DND-41 (cell line): ENCODE measurements at regions not wholly inside any gene's neighbourhood (a gene's known extent, or its start where the extent isn't known, plus 50 kb on each side); places are given as distances from the start of the nearest gene placed in this dataset.

Source experiments
- EZH2 ChIP-seq: IDR thresholded peaks from 3 replicates; pipeline ENCODE4 v1.6.1; 2012; ENCODE audit warnings: borderline replicate concordance, low read depth, mild to moderate bottlenecking, moderate library complexity, low read length, inconsistent platforms; ENCODE audit not compliant: severe bottlenecking
- TF ChIP-seq, protein P1 (sequence below): IDR thresholded peaks from 2 replicates; pipeline ENCODE4 v1.5.1; 2012; ENCODE audit warnings: borderline replicate concordance, low read length, moderate library complexity, mild to moderate bottlenecking; ENCODE audit not compliant: poor library complexity, severe bottlenecking; ENCODE audit errors: extremely low read depth

DNA sequence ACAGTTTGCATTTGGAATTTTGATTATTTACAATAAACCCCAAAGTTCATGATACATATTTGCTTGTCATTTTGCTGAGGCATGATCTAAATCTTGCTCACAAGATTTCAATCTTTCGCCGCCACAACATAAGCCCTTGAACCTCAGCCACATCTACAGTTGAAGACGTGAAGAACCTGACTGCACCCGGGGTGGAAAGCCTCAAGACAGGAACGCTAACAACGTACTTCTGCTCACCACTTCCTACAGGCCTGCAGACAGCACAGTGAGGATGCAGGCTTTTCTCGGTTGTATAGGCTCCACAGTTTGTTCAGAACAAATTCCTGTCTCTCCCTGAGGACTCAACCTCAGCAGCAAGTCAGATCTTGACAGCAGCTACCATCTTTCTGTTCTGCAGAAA, 393.8 kb upstream of the PRKCQ start:
- no peak for TF ChIP-seq EZH2
- TF ChIP-seq, protein P1, sequence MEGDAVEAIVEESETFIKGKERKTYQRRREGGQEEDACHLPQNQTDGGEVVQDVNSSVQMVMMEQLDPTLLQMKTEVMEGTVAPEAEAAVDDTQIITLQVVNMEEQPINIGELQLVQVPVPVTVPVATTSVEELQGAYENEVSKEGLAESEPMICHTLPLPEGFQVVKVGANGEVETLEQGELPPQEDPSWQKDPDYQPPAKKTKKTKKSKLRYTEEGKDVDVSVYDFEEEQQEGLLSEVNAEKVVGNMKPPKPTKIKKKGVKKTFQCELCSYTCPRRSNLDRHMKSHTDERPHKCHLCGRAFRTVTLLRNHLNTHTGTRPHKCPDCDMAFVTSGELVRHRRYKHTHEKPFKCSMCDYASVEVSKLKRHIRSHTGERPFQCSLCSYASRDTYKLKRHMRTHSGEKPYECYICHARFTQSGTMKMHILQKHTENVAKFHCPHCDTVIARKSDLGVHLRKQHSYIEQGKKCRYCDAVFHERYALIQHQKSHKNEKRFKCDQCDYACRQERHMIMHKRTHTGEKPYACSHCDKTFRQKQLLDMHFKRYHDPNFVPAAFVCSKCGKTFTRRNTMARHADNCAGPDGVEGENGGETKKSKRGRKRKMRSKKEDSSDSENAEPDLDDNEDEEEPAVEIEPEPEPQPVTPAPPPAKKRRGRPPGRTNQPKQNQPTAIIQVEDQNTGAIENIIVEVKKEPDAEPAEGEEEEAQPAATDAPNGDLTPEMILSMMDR: no peak
